Ishikawa (cell line): ENCODE measurements at regions not wholly inside any gene's neighbourhood (a gene's known extent, or its start where the extent isn't known, plus 50 kb on each side); places are given as distances from the start of the nearest gene placed in this dataset.

Experiments used
- CEBPB ChIP-seq: IDR thresholded peaks from 2 replicates; pipeline ENCODE4 v1.6.1; 2012
- CREB1 ChIP-seq: IDR thresholded peaks from 2 replicates; pipeline ENCODE4 v1.6.1; 2012; ENCODE audit warnings: low read depth
- EGR1 ChIP-seq: IDR thresholded peaks from 2 replicates; pipeline ENCODE4 v1.6.1; 2012
- EP300 ChIP-seq: IDR thresholded peaks from 2 replicates; pipeline ENCODE4 v1.6.1; 2012; ENCODE audit warnings: borderline replicate concordance
- FOXM1 ChIP-seq: IDR thresholded peaks from 2 replicates; pipeline ENCODE4 v1.6.1; 2012; ENCODE audit warnings: low read depth, borderline replicate concordance
- MAX ChIP-seq: IDR thresholded peaks from 2 replicates; pipeline ENCODE4 v1.6.1; 2012
- NFIC ChIP-seq: IDR thresholded peaks from 2 replicates; pipeline ENCODE4 v1.6.1; 2012
- RAD21 ChIP-seq: IDR thresholded peaks from 2 replicates; pipeline ENCODE4 v1.6.1; 2012; ENCODE audit warnings: low read depth
- REST ChIP-seq: IDR thresholded peaks from 2 replicates; pipeline ENCODE4 v1.6.1; 2012; ENCODE audit warnings: low read depth, mild to moderate bottlenecking
- TAF1 ChIP-seq: IDR thresholded peaks from 2 replicates; pipeline ENCODE4 v1.6.1; 2012; ENCODE audit warnings: low read depth, mild to moderate bottlenecking
- TCF12 ChIP-seq: IDR thresholded peaks from 2 replicates; pipeline ENCODE4 v1.6.1; 2012; ENCODE audit warnings: low read depth
- TEAD4 ChIP-seq: IDR thresholded peaks from 2 replicates; pipeline ENCODE4 v1.6.1; 2012
- USF1 ChIP-seq: IDR thresholded peaks from 2 replicates; pipeline ENCODE4 v1.6.1; 2012
- YY1 ChIP-seq: IDR thresholded peaks from 2 replicates; pipeline ENCODE4 v1.6.1; 2012; ENCODE audit warnings: low read depth
- ZBTB7A ChIP-seq: IDR thresholded peaks from 2 replicates; pipeline ENCODE4 v1.6.1; 2012; ENCODE audit warnings: low read depth

GRCh38 chr3:36206956-36207580 is 173.2 kb upstream of the STAC start:
- TF ChIP-seq ZBTB7A (no peak), YY1 (no peak), TEAD4 (no peak), TCF12 (no peak), MAX (no peak), TAF1 (no peak), FOXM1 (no peak), CEBPB (no peak)

- no peak for TF ChIP-seq FOXM1
- no peak for TF ChIP-seq NFIC
- TF ChIP-seq TAF1 = no peak
- 0 out of 2 replicates have a peak, but pooled peaks have one; percentile 9 for TF ChIP-seq RAD21
These were observed 169.3 kb upstream of the STAC start for GRCh38 chr3:36210840-36211651.

- TF ChIP-seq CREB1 (no peak), MAX (no peak), YY1 (no peak), CEBPB (no peak), ZBTB7A (no peak), NFIC (no peak), TEAD4 (no peak), USF1 (no peak), RAD21 (no peak), EGR1 (no peak), REST (no peak), EP300 (no peak), FOXM1 (no peak), TAF1 (no peak), TCF12 (no peak)
These were observed 168.7 kb upstream of the STAC start for GRCh38 chr3:36211652-36211999.

GRCh38 chr3:36212251-36212650 is 168.1 kb upstream of the STAC start:
- no peak for TF ChIP-seq USF1
- TF ChIP-seq REST = no peak
- TF ChIP-seq YY1 = no peak
- no peak for TF ChIP-seq EGR1
- TF ChIP-seq EP300 = no peak
- no peak for TF ChIP-seq RAD21
- TF ChIP-seq CEBPB = no peak
- TF ChIP-seq CREB1 = no peak
- TF ChIP-seq NFIC = no peak
- TF ChIP-seq TEAD4 = no peak
- TF ChIP-seq TCF12 = no peak
- TF ChIP-seq TAF1 = no peak
- no peak for TF ChIP-seq MAX
- no peak for TF ChIP-seq FOXM1
- no peak for TF ChIP-seq ZBTB7A

GRCh38 chr3:36214460-36214859 is 165.8 kb upstream of the STAC start:
- TF ChIP-seq MAX (no peak), RAD21 (no peak), EGR1 (no peak), NFIC (no peak), TEAD4 (no peak), USF1 (no peak), FOXM1 (no peak), TCF12 (no peak), CEBPB (no peak), CREB1 (no peak), EP300 (no peak), ZBTB7A (no peak), YY1 (no peak), TAF1 (no peak), REST (no peak)
